Stimulated activated CD4-positive, alpha-beta T cell treated with anti-CD3 and anti-CD28 coated beads, Interleukin-4, amount 100 ng/mL, for 1 hour (primary cell): ENCODE measurements at regions not wholly inside any gene's neighbourhood (a gene's known extent, or its start where the extent isn't known, plus 50 kb on each side); places are given as distances from the start of the nearest gene placed in this dataset.
"Not testable (repeated sequence)": the region's sequence is repeated elsewhere in the genome, so short reads cannot be mapped to it uniquely, and the experiment has no call there.

ENCODE experiments used
- DNase-seq: peaks from one replicate; pipeline ENCODE4 v3.0.0-alpha.2; 2020

- no peak for DNase-seq
Observed at GRCh38 chr3:132084982-132085381, 50.2 kb upstream of the CPNE4 start.

- no peak for DNase-seq
Observed at GRCh38 chr3:132087356-132087755, 52.5 kb upstream of the CPNE4 start.

GRCh38 chr3:132088291-132088690 is 53.5 kb upstream of the CPNE4 start:
- DNase-seq = no peak

GRCh38 chr3:132090921-132091320 is 56.1 kb upstream of the CPNE4 start:
- no peak for DNase-seq

GRCh38 chr3:132116601-132117000 is 81.8 kb upstream of the CPNE4 start:
- no peak for DNase-seq

GRCh38 chr3:132117642-132118041 is 82.8 kb upstream of the CPNE4 start:
- no peak for DNase-seq

GRCh38 chr3:132119531-132119930 is 84.7 kb upstream of the CPNE4 start:
- no peak for DNase-seq

GRCh38 chr3:132124096-132124495 is 89.3 kb upstream of the CPNE4 start:
- no peak for DNase-seq

- DNase-seq = no peak
Observed at GRCh38 chr3:132124651-132125284, 90.0 kb upstream of the CPNE4 start.

- DNase-seq = no peak
Observed at GRCh38 chr3:132134611-132135010, 99.8 kb upstream of the CPNE4 start.

GRCh38 chr3:132135628-132136333 is 101.0 kb upstream of the CPNE4 start:
- no peak for DNase-seq

GRCh38 chr3:132136334-132136716 is 101.5 kb upstream of the CPNE4 start:
- DNase-seq = no peak

- not testable (repeated sequence) for DNase-seq
Observed at GRCh38 chr3:132136902-132137301, 102.1 kb upstream of the CPNE4 start.

GRCh38 chr3:132145833-132146232 is 111.0 kb upstream of the CPNE4 start:
- DNase-seq = no peak

- no peak for DNase-seq
Observed at GRCh38 chr3:132154619-132155018, 119.8 kb upstream of the CPNE4 start.

- no peak for DNase-seq
Observed at GRCh38 chr3:132159145-132159544, 124.3 kb upstream of the CPNE4 start.

GRCh38 chr3:132160198-132160597 is 125.4 kb upstream of the CPNE4 start:
- DNase-seq = no peak

GRCh38 chr3:132161608-132162007 is 126.8 kb upstream of the CPNE4 start:
- no peak for DNase-seq

GRCh38 chr3:132164469-132165092 is 129.8 kb upstream of the CPNE4 start:
- no peak for DNase-seq

GRCh38 chr3:132167870-132168269 is 133.1 kb upstream of the CPNE4 start:
- DNase-seq = no peak

GRCh38 chr3:132174500-132174899 is 139.7 kb upstream of the CPNE4 start:
- no peak for DNase-seq

- no peak for DNase-seq
Observed at GRCh38 chr3:132180337-132180791, 136.8 kb upstream of the ACP3 start.

GRCh38 chr3:132183811-132184210 is 133.4 kb upstream of the ACP3 start:
- no peak for DNase-seq

GRCh38 chr3:132187746-132188145 is 129.5 kb upstream of the ACP3 start:
- no peak for DNase-seq
